Type B pancreatic cell (in vitro differentiated cells): ENCODE measurements at regions not wholly inside any gene's neighbourhood (a gene's known extent, or its start where the extent isn't known, plus 50 kb on each side); places are given as distances from the start of the nearest gene placed in this dataset.
A peak's percentile ranks its signal among the peaks of the same experiment; 100 is the strongest.

Experiments used
- DNase-seq: peaks from one replicate; pipeline ENCODE4 v3.0.0; 2021; ENCODE audit warnings: mixed read lengths; ENCODE audit not compliant: unreplicated experiment; ENCODE audit errors: extremely low spot score
- H3K27ac Mint-ChIP-seq: 2 replicates; pipeline ENCODE4 v1.8.0; 2021; ENCODE audit warnings: mild to moderate bottlenecking, mixed read lengths
- H3K27me3 Mint-ChIP-seq: 2 replicates; pipeline ENCODE4 v1.8.0; 2021; ENCODE audit warnings: mixed read lengths
- H3K36me3 Mint-ChIP-seq: 2 replicates; pipeline ENCODE4 v1.8.0; 2021; ENCODE audit warnings: mixed read lengths
- H3K4me1 Mint-ChIP-seq: one replicate; pipeline ENCODE4 v1.8.0; 2021; ENCODE audit warnings: mixed read lengths; ENCODE audit not compliant: unreplicated experiment
- H3K4me3 Mint-ChIP-seq: 2 replicates; pipeline ENCODE4 v1.8.0; 2021; ENCODE audit warnings: mild to moderate bottlenecking, mixed read lengths
- H3K9me3 Mint-ChIP-seq: 2 replicates; pipeline ENCODE4 v1.8.0; 2021; ENCODE audit warnings: mixed read lengths
- TF ChIP-seq, protein P1 (sequence below): fragments of 200-600 bp; sonication (generic); conservative IDR thresholded peaks from 2 replicates; pipeline ENCODE4 v1.5.0; 2021; ENCODE audit warnings: antibody characterized with exemption, mild to moderate bottlenecking

DNA sequence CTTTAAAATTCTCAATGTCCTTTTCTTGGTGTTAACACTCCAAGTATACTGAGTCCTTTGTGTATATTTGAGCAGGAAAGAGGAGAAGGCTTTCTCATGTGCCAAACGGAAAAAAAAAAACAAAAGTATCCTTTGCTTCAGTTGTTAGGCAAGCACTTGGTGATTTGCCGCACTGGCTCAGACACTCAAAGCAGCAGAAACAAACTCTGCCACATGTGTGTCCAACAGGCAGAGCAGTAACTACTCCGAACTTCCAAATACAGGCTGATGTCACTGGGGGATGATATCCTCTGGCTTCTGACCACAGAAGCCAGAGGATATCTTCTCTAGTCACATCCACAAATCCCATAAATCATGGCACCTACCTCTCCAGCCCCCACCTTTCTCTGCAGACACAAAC, 108.0 kb upstream of the SALL3 start:
- TF ChIP-seq, protein P1, sequence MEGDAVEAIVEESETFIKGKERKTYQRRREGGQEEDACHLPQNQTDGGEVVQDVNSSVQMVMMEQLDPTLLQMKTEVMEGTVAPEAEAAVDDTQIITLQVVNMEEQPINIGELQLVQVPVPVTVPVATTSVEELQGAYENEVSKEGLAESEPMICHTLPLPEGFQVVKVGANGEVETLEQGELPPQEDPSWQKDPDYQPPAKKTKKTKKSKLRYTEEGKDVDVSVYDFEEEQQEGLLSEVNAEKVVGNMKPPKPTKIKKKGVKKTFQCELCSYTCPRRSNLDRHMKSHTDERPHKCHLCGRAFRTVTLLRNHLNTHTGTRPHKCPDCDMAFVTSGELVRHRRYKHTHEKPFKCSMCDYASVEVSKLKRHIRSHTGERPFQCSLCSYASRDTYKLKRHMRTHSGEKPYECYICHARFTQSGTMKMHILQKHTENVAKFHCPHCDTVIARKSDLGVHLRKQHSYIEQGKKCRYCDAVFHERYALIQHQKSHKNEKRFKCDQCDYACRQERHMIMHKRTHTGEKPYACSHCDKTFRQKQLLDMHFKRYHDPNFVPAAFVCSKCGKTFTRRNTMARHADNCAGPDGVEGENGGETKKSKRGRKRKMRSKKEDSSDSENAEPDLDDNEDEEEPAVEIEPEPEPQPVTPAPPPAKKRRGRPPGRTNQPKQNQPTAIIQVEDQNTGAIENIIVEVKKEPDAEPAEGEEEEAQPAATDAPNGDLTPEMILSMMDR: no peak
- no peak for DNase-seq
- H3K36me3 Mint-ChIP-seq: no peaks in the 10 kb centered on the region
- no peak overlapping the region for H3K27ac Mint-ChIP-seq
- no peak overlapping the region for H3K4me3 Mint-ChIP-seq
- H3K9me3 Mint-ChIP-seq: no peaks in the 10 kb centered on the region
- peaks cover 14% of the 10 kb centered on the region for H3K4me1 Mint-ChIP-seq
- H3K27me3 Mint-ChIP-seq: peaks cover 18% of the 10 kb centered on the region

DNA sequence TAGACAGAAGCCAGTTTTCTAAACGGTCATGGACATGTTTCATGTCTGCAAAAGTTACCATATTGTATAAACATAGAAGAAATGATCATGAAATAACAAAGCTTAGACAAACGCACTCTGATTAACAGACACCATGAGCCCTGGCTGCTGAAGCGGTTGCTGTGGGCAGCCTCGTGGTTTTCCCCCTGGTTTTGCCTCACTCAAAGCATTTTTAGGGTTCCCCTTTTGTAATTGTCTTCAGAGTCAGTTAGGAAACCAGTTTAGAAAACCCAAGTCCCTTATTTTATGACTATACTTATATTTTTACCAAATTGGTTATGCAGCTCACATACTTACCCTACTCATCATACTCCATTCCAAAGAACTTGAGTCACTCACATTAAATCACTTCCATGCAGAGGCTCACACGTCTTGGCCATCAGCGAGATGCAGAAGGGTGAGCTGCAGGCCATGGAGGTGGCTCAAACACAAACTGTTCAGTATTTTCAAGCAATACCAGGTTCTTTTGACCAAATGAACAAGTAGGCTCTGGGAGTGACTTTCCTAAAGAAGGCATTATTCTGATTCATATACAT, 105.6 kb upstream of the SALL3 start:
- Mint-ChIP-seq H3K27me3 (peaks cover 13% of the 10 kb centered on the region), H3K36me3 (no peaks in the 10 kb centered on the region), H3K27ac (no peak overlapping the region), H3K4me1 (no peaks in the 10 kb centered on the region), H3K4me3 (no peak overlapping the region), H3K9me3 (no peaks in the 10 kb centered on the region)
- TF ChIP-seq, protein P1: no peak
- DNase-seq: no peak

DNA sequence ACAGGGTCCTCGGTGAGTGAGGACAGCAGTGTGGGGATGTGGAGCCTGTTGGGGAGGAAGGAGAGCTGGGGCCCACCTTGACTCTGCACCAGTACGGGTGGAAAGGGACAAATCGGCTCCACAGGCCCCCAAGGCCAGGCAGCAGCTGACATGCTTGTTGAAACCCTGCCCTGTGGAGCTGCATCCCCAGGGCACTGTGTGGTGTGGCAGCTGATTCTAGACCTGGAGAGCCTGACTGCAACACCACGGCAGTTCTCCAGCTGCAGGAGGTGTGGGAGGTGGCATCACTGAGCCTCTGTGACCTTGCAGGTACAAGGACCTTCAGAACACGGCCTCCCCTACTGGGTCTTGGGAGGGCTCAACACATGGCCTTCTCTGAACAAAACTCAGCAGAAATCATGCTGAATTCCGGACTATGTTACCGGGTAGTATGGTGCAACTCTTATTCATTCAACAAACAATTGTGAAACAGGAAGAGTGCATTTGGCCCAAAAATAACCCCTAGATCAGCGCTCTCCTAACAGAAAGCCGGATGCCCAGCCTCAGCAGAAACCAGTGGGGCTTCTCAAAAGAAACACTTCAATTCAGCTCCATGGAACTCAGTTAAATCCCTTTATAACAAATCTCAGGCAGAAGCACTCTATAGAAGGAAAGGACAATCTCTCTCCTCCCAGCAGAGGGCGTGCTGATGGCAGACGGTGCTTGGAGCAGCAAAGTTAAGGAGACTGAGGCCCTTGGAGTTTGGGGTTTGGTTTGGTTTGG, 104.4 kb upstream of the SALL3 start:
- no peaks in the 10 kb centered on the region for H3K4me1 Mint-ChIP-seq
- no peak overlapping the region for H3K4me3 Mint-ChIP-seq
- H3K9me3 Mint-ChIP-seq: no peaks in the 10 kb centered on the region
- TF ChIP-seq, protein P1: peak; percentile 72
- H3K27me3 Mint-ChIP-seq: peaks cover 12% of the 10 kb centered on the region
- no peaks in the 10 kb centered on the region for H3K36me3 Mint-ChIP-seq
- no peak for DNase-seq
- H3K27ac Mint-ChIP-seq: no peak overlapping the region

DNA sequence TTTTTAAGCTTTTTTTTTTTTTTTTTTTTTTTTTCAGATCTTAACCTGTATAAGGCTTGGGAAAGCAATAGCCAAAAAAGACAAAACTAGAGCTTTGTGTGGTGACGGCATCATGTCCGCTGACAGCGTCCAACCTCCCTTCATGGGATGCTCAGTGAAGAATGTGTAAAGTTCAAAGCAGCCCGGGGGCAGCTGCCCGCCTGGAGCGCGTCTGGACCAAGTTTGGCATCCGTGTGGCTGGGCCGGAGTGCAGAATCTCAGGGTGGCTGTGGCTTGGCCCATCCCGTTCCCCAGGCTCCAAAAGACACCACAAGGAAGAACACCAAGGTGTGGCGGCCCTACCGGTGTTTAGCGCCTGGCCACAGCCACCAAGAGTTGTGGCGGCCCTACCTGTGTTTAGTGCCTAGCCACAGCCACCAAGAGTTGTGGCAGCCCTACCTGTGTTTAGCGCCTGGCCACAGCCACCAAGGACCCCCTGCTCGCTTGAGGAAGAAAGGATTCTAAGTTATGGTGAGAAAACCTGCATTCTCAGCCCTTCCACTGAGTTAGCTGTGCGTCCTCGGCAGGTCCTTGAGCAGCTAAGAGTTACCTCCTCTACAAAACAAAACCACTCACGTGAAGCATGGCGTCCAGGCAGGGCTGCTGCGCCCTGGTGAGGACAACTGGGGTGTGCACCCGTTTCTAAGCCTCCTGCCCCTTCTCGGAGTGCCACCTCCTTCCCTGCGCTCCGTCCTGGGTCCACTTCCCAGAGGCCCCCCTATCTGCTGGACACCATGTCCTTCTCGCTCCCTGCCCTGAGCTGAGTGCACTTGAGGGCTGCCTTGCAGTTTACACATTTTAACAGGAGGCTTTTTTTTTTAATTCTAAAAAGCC, 103.6 kb upstream of the SALL3 start:
- no peak for DNase-seq
- Mint-ChIP-seq H3K36me3 (no peaks in the 10 kb centered on the region), H3K27me3 (peaks cover 9% of the 10 kb centered on the region), H3K4me3 (no peak overlapping the region), H3K9me3 (no peaks in the 10 kb centered on the region), H3K27ac (no peak overlapping the region), H3K4me1 (no peaks in the 10 kb centered on the region)
- TF ChIP-seq, protein P1: no peak

DNA sequence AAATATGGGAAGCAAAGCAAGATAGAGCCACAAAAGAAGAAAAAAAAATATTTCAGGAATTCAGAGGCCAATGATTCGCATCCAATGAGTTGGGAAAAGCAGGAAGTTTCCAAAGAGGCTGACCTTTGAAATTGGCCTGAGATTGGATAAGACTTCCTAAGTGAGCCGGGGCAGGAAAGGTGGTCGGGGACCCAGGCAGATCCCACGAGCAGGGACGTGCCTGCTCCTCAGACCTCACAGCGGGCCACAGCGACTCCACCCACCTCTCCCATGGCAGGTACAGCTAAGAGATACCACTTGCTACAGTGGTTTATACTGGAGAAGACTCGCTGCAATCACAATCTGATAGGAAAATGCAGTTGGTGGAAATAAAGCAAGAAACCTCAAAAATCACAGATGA, 102.8 kb upstream of the SALL3 start:
- H3K27ac Mint-ChIP-seq: no peak overlapping the region
- H3K27me3 Mint-ChIP-seq: peaks cover 8% of the 10 kb centered on the region
- H3K4me3 Mint-ChIP-seq: no peak overlapping the region
- DNase-seq: no peak
- TF ChIP-seq, protein P1: no peak
- H3K4me1 Mint-ChIP-seq: no peaks in the 10 kb centered on the region
- no peaks in the 10 kb centered on the region for H3K36me3 Mint-ChIP-seq
- H3K9me3 Mint-ChIP-seq: no peaks in the 10 kb centered on the region
